CD4-positive, alpha-beta T cell (primary cell): ENCODE measurements at regions not wholly inside any gene's neighbourhood (a gene's known extent, or its start where the extent isn't known, plus 50 kb on each side); places are given as distances from the start of the nearest gene placed in this dataset.

Experiments used
- ATAC-seq: fragments of 200-7000 bp; cut with Tn5 transposase; one replicate; pipeline ENCODE4 v1.10.0; 2022; ENCODE audit warnings: mild to moderate bottlenecking; ENCODE audit not compliant: poor library complexity
- CTCF ChIA-PET: fragments of 350-600 bp; sonication (Branson Sonifier 250); formaldehyde crosslinking; loops from one replicate; lab custom pipeline; 2021; ENCODE audit warnings: antibody characterized with exemption, inconsistent platforms; lab: Charles Lee
- POLR2A ChIA-PET: fragments of 350-600 bp; sonication (Branson Sonifier 250); formaldehyde crosslinking; loops from one replicate; lab custom pipeline; 2021; ENCODE audit warnings: antibody characterized with exemption, inconsistent platforms; lab: Charles Lee
- DNase-seq, 14 experiments: peaks; one replicate each; pipeline ENCODE4 v3.0.0-alpha.2; 2013 to 2020; ENCODE audit warnings: mixed read lengths in 2 of 14
- H3K27ac ChIP-seq, 2 donors: one replicate each; pipeline versions ENCODE4 v1.5.1 to v1.7.0; 2013; ENCODE audit warnings: low read length in 2 of 2, low read depth in 1 of 2, mild to moderate bottlenecking in 1 of 2
- H3K27me3 ChIP-seq, 2 experiments: 1 replicate in 1 of 2; 2 replicates in 1 of 2; pipeline versions ENCODE4 v1.6.1 to v1.7.0; 2013; ENCODE audit warnings: low read length in 2 of 2, control low read depth in 1 of 2, mild to moderate bottlenecking in 1 of 2, moderate library complexity in 1 of 2; ENCODE audit not compliant: insufficient read depth in 2 of 2, control insufficient read depth in 1 of 2
- H3K36me3 ChIP-seq: one replicate; pipeline ENCODE4 v1.6.1; 2013; ENCODE audit warnings: low read length, control low read depth; ENCODE audit not compliant: insufficient read depth
- H3K4me1 ChIP-seq: one replicate; pipeline ENCODE4 v1.6.1; 2013; ENCODE audit warnings: low read length, control low read depth; ENCODE audit not compliant: insufficient read depth
- H3K4me3 ChIP-seq: one replicate; pipeline ENCODE4 v1.5.1; 2013; ENCODE audit warnings: mild to moderate bottlenecking, low read length, moderate library complexity
- H3K9me3 ChIP-seq, 2 experiments: 1 replicate in 1 of 2; 2 replicates in 1 of 2; pipeline versions ENCODE4 v1.6.1 to v1.7.0; 2013; ENCODE audit warnings: low read length in 2 of 2, mild to moderate bottlenecking in 2 of 2, control low read depth in 1 of 2, moderate library complexity in 1 of 2; ENCODE audit not compliant: control insufficient read depth in 1 of 2, insufficient read depth in 1 of 2
- H3K27ac Mint-ChIP-seq: one replicate; pipeline ENCODE4 v1.8.0; 2020; ENCODE audit warnings: mixed read lengths
- H3K27me3 Mint-ChIP-seq: one replicate; pipeline ENCODE4 v1.8.0; 2021; ENCODE audit warnings: mixed read lengths
- H3K36me3 Mint-ChIP-seq: one replicate; pipeline ENCODE4 v1.8.0; 2021; ENCODE audit warnings: low read depth, mixed read lengths
- H3K4me1 Mint-ChIP-seq: one replicate; pipeline ENCODE4 v1.8.0; 2021; ENCODE audit warnings: low read depth, mixed read lengths
- H3K4me3 Mint-ChIP-seq: one replicate; pipeline ENCODE4 v1.8.0; 2020; ENCODE audit warnings: mild to moderate bottlenecking, mixed read lengths
- H3K9me3 Mint-ChIP-seq: one replicate; pipeline ENCODE4 v1.8.0; 2020; ENCODE audit warnings: mixed read lengths
- CTCF ChIP-seq: fragments of 200-600 bp; IDR thresholded peaks from one replicate; pipeline ENCODE4 v1.8.0; 2022; ENCODE audit warnings: antibody characterized with exemption, mild to moderate bottlenecking
- intact Hi-C, 2 experiments: fragments of 100-400 bp; cut with DNase I in 1 of 2; cut with micrococcal nuclease in 1 of 2; formaldehyde crosslinking; loops; one replicate each; pipeline versions ENCODE4 v1.15.1 to v1.9.0; 2023 to 2025; cut with DNase I, micrococcal nuclease

- Mint-ChIP-seq H3K4me1 (no peaks in the 10 kb centered on the region), H3K27ac (no peak overlapping the region), H3K4me3 (no peak overlapping the region), H3K9me3 (no peaks in the 10 kb centered on the region), H3K36me3 (no peaks in the 10 kb centered on the region), H3K27me3 (peaks cover 21% of the 10 kb centered on the region)
- H3K4me3 ChIP-seq: no peak overlapping the region
- DNase-seq (no peak), ATAC-seq (no peak)
- CTCF ChIA-PET: no interaction called here
- POLR2A ChIA-PET: no interaction called here
- intact Hi-C loops: no loop called here
- no peaks in the 10 kb centered on the region for H3K4me1 ChIP-seq
- no peak overlapping the region for H3K27ac ChIP-seq
- H3K9me3 ChIP-seq: no peaks in the 10 kb centered on the region
- H3K36me3 ChIP-seq: no peaks in the 10 kb centered on the region
- peaks cover 10 to 16% of the 10 kb centered on the region in 2 experiments for H3K27me3 ChIP-seq
- TF ChIP-seq CTCF: no peak
Observed at GRCh38 chr22:27170491-27170890, 513.1 kb downstream of the MIAT start.

- POLR2A ChIA-PET: no interaction called here
Observed at GRCh38 chr22:27171212-27171611, 513.8 kb downstream of the MIAT start.

GRCh38 chr22:27173530-27173929, 516.1 kb downstream of the MIAT start:
- ChIA-PET POLR2A (no interaction called here), CTCF (no interaction called here)
- no peak overlapping the region for H3K27ac ChIP-seq
- no peaks in the 10 kb centered on the region for H3K9me3 Mint-ChIP-seq
- no peaks in the 10 kb centered on the region for H3K4me1 Mint-ChIP-seq
- no peak overlapping the region for H3K4me3 Mint-ChIP-seq
- ATAC-seq: no peak
- H3K36me3 Mint-ChIP-seq: no peaks in the 10 kb centered on the region
- intact Hi-C loops: no loop called here
- H3K4me1 ChIP-seq: no peaks in the 10 kb centered on the region
- no peak overlapping the region for H3K4me3 ChIP-seq
- no peak overlapping the region for H3K27ac Mint-ChIP-seq
- H3K36me3 ChIP-seq: no peaks in the 10 kb centered on the region
- TF ChIP-seq CTCF: no peak
- H3K27me3 ChIP-seq: peaks cover 10 to 16% of the 10 kb centered on the region in 2 experiments
- H3K27me3 Mint-ChIP-seq: peaks cover 28% of the 10 kb centered on the region
- H3K9me3 ChIP-seq: no peaks in the 10 kb centered on the region
- DNase-seq: no peak

More at GRCh38 chr22:27171212-27171611, 513.8 kb downstream of the MIAT start:
- H3K27ac Mint-ChIP-seq: no peak overlapping the region
- H3K9me3 ChIP-seq: no peaks in the 10 kb centered on the region
- no peaks in the 10 kb centered on the region for H3K4me1 ChIP-seq
- peaks cover 20% of the 10 kb centered on the region for H3K27me3 Mint-ChIP-seq
- H3K27me3 ChIP-seq: peaks cover 10 to 16% of the 10 kb centered on the region in 2 experiments
- no peak overlapping the region for H3K27ac ChIP-seq
- no peaks in the 10 kb centered on the region for H3K9me3 Mint-ChIP-seq
- H3K36me3 Mint-ChIP-seq: no peaks in the 10 kb centered on the region
- DNase-seq (no peak), ATAC-seq (no peak)
- no peaks in the 10 kb centered on the region for H3K36me3 ChIP-seq
- no peak overlapping the region for H3K4me3 ChIP-seq
- H3K4me1 Mint-ChIP-seq: no peaks in the 10 kb centered on the region
- no peak overlapping the region for H3K4me3 Mint-ChIP-seq
- CTCF ChIA-PET: no interaction called here
- intact Hi-C loops: no loop called here
- TF ChIP-seq CTCF: no peak
